ENCODE measurements at regions not wholly inside any gene's neighbourhood (a gene's known extent, or its start where the extent isn't known, plus 50 kb on each side); places are given as distances from the start of the nearest gene placed in this dataset.
"Not testable (repeated sequence)": the region's sequence is repeated elsewhere in the genome, so short reads cannot be mapped to it uniquely, and the experiment has no call there.

- TF ChIP-seq CTCF, POLR2A (IDR thresholded peaks at IDR 0.05): not testable (repeated sequence)
These were observed 161.7 kb downstream of the GDAP2 start for GRCh38 chr1:117767756-117768155.

Measured in body of pancreas (tissue), 4 donors.